ENCODE measurements at regions not wholly inside any gene's neighbourhood (a gene's known extent, or its start where the extent isn't known, plus 50 kb on each side); places are given as distances from the start of the nearest gene placed in this dataset.

DNA sequence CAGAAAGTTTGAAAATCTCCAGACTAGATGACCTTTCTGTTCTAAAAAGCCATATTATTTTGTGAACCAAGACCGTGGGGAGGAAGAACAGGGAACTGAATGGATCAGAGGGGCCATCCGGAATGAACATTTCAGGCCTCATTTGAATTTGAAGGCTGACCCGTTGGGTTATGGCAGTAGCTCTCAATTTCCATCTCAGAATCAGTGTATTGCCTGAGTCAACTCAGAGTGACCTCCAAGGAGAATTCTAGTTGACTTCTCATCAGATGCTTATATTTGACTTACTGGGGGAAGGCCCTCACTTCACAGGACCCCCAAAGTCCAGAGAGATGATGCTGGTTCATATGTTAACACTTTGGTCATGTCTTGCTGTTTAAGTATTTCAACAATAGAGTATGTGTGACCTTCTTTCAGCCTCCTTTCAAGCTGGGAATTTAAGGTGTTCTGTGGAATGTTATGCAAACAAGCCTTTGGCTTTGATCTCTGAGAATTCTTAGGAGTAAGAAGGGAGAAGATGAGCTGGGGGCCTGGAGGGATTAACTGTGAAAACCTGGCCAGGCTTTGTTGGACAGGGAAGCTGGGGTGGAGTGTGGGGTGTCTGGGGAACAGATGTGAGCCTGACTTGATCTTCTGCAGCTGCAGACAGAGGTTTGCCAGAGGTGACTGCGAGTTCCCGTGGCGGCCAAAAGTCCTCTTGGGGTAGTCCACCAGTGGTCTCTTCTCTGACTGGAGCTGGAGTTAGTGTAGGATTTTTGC is 111.2 kb upstream of the RGMA start:
- Histone ChIP-seq H3K4me2 (no peak overlapping the region), H3K4me3 (ENCODE audit: low read depth in 2 of 2, low read length in 1 of 2) (no peak overlapping the region), H3K27me3 (ENCODE audit: insufficient read depth) (no peaks in the 10 kb centered on the region), H3F3A (replicated peaks; ENCODE audit: insufficient read depth) (no peaks in the 10 kb centered on the region), H3K27ac (ENCODE audit: low read depth in 2 of 2, low read length in 1 of 2) (no peak overlapping the region), H2AFZ (ENCODE audit: low read depth) (no peak overlapping the region), H3K9ac (no peak overlapping the region), H4K20me1 (ENCODE audit: insufficient read depth) (no peaks in the 10 kb centered on the region), H3K9me2 (no peaks in the 10 kb centered on the region), H3K4me1 (ENCODE audit: control insufficient read depth in 1 of 2, insufficient read depth in 2 of 2, low read depth in 1 of 2, low read length in 1 of 2) (no peaks in the 10 kb centered on the region; a peak in 1 of 4 replicates), H3K79me2 (ENCODE audit: insufficient read depth) (no peaks in the 10 kb centered on the region), H3K36me3 (replicated peaks in 1 of 2; ENCODE audit: control insufficient read depth in 1 of 2, insufficient read depth in 2 of 2, low read length in 1 of 2) (no peaks in the 10 kb centered on the region), H3K9me3 (0 out of 2 replicates have a peak, but pooled peaks cover 6% of the 10 kb centered on the region)
- no peak for DNase-seq
- CTCF ChIA-PET: interaction anchor here (1.1 kb wide), 1 partner anchor 112 kb away, joined by 4 read pairs; no protein-coding TSS in a partner anchor
- TF ChIP-seq JUND (IDR thresholded peaks at IDR 0.05) (no peak), RFX5 (IDR thresholded peaks at IDR 0.05; ENCODE audit: low read length) (no peak), RAD21 (IDR thresholded peaks at IDR 0.05; ENCODE audit: low read length) (no peak), TEAD4 (IDR thresholded peaks at IDR 0.05; ENCODE audit: borderline replicate concordance, insufficient read depth) (no peak), ELF1 (IDR thresholded peaks at IDR 0.05) (no peak), RXRA (IDR thresholded peaks at IDR 0.05; ENCODE audit: borderline replicate concordance, low read depth) (no peak), FOXJ3 (CRISPR knock-in tag; IDR thresholded peaks at IDR 0.05) (no peak)
- TF ChIP-seq, protein P1, sequence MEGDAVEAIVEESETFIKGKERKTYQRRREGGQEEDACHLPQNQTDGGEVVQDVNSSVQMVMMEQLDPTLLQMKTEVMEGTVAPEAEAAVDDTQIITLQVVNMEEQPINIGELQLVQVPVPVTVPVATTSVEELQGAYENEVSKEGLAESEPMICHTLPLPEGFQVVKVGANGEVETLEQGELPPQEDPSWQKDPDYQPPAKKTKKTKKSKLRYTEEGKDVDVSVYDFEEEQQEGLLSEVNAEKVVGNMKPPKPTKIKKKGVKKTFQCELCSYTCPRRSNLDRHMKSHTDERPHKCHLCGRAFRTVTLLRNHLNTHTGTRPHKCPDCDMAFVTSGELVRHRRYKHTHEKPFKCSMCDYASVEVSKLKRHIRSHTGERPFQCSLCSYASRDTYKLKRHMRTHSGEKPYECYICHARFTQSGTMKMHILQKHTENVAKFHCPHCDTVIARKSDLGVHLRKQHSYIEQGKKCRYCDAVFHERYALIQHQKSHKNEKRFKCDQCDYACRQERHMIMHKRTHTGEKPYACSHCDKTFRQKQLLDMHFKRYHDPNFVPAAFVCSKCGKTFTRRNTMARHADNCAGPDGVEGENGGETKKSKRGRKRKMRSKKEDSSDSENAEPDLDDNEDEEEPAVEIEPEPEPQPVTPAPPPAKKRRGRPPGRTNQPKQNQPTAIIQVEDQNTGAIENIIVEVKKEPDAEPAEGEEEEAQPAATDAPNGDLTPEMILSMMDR (IDR thresholded peaks at IDR 0.05): no peak
- POLR2A ChIA-PET: no interaction called here
- WGBS (ENCODE audit: low lambda C conversion rate): 17% methylated on average over 6 of the region's 6 CpGs

DNA sequence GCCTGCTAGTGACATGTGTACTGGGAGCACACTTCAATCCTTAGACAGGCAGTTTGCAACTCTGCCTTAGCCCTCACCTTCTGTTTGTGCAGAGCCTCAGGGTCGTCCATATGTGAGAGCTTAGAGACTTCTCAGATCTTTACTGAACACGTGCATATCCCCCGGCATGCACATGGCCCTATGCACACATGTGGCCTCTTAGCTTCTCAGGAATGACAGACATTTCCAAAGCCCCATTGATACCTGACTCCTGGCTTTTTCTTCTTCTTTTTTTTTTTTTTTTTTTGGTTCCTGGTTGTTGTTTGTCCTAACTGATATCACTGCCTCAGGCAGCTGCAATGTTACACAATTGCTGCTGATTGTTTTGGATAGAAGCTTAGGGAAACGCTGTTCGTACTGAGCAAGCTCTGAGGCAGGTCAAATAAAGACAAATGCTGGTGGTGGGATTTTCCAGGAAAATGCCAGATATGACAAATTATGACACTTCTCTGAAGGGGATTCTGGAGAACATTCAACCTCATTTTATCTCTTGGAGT is 107.2 kb upstream of the RGMA start:
- Histone ChIP-seq H2AFZ (ENCODE audit: low read depth) (no peak overlapping the region), H3K4me3 (ENCODE audit: low read depth in 2 of 2, low read length in 1 of 2) (no peak overlapping the region), H3K9ac (no peak overlapping the region), H3F3A (replicated peaks; ENCODE audit: insufficient read depth) (no peaks in the 10 kb centered on the region), H3K9me2 (no peaks in the 10 kb centered on the region), H4K20me1 (ENCODE audit: insufficient read depth) (no peaks in the 10 kb centered on the region), H3K79me2 (ENCODE audit: insufficient read depth) (no peaks in the 10 kb centered on the region), H3K4me2 (no peak overlapping the region), H3K27me3 (ENCODE audit: insufficient read depth) (no peaks in the 10 kb centered on the region), H3K9me3 (0 out of 2 replicates have a peak, but pooled peaks cover 6% of the 10 kb centered on the region), H3K36me3 (replicated peaks in 1 of 2; ENCODE audit: control insufficient read depth in 1 of 2, insufficient read depth in 2 of 2, low read length in 1 of 2) (no peaks in the 10 kb centered on the region), H3K27ac (ENCODE audit: low read depth in 2 of 2, low read length in 1 of 2) (no peak overlapping the region), H3K4me1 (ENCODE audit: control insufficient read depth in 1 of 2, insufficient read depth in 2 of 2, low read depth in 1 of 2, low read length in 1 of 2) (no peaks in the 10 kb centered on the region; a peak in 1 of 4 replicates)
- no peak for TF ChIP-seq NFIC (IDR thresholded peaks at IDR 0.05; ENCODE audit: borderline replicate concordance)
- 16% methylated on average over 5 of the region's 5 CpGs for WGBS (ENCODE audit: low lambda C conversion rate)
- ChIA-PET POLR2A (no interaction called here), CTCF (no interaction called here)
- no peak for DNase-seq

DNA sequence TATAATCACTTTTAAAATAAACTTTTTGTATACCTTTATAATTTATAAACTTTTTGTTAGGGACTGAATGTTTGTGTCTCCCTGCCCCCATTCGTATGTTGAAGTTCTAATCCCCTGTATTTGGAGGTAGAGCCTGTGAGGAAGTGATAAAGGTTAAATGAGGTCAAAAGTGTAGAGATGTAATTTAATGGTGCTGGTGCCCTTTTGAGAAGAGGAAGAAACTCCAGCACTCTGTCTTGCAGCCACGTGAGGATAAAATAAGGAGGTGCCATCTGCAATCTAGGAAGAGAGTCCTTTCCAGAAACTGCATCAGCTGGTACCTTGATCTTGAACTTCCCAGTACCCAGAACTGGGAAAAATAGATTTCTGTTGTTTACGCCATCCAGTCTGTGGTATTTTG is 106.1 kb upstream of the RGMA start:
- Histone ChIP-seq H3K4me2 (no peak overlapping the region), H3K9me2 (no peaks in the 10 kb centered on the region), H3K9me3 (0 out of 2 replicates have a peak, but pooled peaks cover 6% of the 10 kb centered on the region), H3K4me1 (ENCODE audit: control insufficient read depth in 1 of 2, insufficient read depth in 2 of 2, low read depth in 1 of 2, low read length in 1 of 2) (no peaks in the 10 kb centered on the region; a peak in 1 of 4 replicates), H3K36me3 (replicated peaks in 1 of 2; ENCODE audit: control insufficient read depth in 1 of 2, insufficient read depth in 2 of 2, low read length in 1 of 2) (no peaks in the 10 kb centered on the region), H2AFZ (ENCODE audit: low read depth) (no peak overlapping the region), H3K27me3 (ENCODE audit: insufficient read depth) (no peaks in the 10 kb centered on the region), H3F3A (replicated peaks; ENCODE audit: insufficient read depth) (no peaks in the 10 kb centered on the region), H4K20me1 (ENCODE audit: insufficient read depth) (no peaks in the 10 kb centered on the region), H3K9ac (no peak overlapping the region), H3K27ac (ENCODE audit: low read depth in 2 of 2, low read length in 1 of 2) (no peak overlapping the region), H3K4me3 (ENCODE audit: low read depth in 2 of 2, low read length in 1 of 2) (no peak overlapping the region), H3K79me2 (ENCODE audit: insufficient read depth) (no peaks in the 10 kb centered on the region)
- no peak for DNase-seq
- 14% methylated on average over 3 of the region's 3 CpGs for WGBS (ENCODE audit: low lambda C conversion rate)
- ChIA-PET CTCF (no interaction called here), POLR2A (no interaction called here)
- TF ChIP-seq, protein P2, sequence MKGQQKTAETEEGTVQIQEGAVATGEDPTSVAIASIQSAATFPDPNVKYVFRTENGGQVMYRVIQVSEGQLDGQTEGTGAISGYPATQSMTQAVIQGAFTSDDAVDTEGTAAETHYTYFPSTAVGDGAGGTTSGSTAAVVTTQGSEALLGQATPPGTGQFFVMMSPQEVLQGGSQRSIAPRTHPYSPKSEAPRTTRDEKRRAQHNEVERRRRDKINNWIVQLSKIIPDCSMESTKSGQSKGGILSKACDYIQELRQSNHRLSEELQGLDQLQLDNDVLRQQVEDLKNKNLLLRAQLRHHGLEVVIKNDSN (IDR thresholded peaks at IDR 0.05; ENCODE audit: borderline replicate concordance, low read depth): no peak
- no peak for TF ChIP-seq SIN3A (IDR thresholded peaks at IDR 0.05; ENCODE audit: borderline replicate concordance, low read depth, low read length)
- no peak for TF ChIP-seq NRF1 (IDR thresholded peaks at IDR 0.05; ENCODE audit: low read depth, low read length)
- TF ChIP-seq RCOR1 (IDR thresholded peaks at IDR 0.05; ENCODE audit: low read length): no peak
- TF ChIP-seq, protein P3, sequence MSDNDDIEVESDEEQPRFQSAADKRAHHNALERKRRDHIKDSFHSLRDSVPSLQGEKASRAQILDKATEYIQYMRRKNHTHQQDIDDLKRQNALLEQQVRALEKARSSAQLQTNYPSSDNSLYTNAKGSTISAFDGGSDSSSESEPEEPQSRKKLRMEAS (IDR thresholded peaks at IDR 0.05; ENCODE audit: low read depth): no peak
- no peak for TF ChIP-seq TCF12 (IDR thresholded peaks at IDR 0.05)
- TF ChIP-seq FOSL2 (IDR thresholded peaks at IDR 0.05; ENCODE audit: borderline replicate concordance, low read depth): no peak
- TF ChIP-seq ELF1 (IDR thresholded peaks at IDR 0.05): no peak
- TF ChIP-seq, protein P4, sequence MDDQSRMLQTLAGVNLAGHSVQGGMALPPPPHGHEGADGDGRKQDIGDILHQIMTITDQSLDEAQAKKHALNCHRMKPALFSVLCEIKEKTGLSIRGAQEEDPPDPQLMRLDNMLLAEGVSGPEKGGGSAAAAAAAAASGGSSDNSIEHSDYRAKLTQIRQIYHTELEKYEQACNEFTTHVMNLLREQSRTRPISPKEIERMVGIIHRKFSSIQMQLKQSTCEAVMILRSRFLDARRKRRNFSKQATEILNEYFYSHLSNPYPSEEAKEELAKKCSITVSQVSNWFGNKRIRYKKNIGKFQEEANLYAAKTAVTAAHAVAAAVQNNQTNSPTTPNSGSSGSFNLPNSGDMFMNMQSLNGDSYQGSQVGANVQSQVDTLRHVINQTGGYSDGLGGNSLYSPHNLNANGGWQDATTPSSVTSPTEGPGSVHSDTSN (IDR thresholded peaks at IDR 0.05): no peak
- no peak for TF ChIP-seq GATA2 (CRISPR knock-in tag; IDR thresholded peaks at IDR 0.05)
- TF ChIP-seq CHD2 (IDR thresholded peaks at IDR 0.05; ENCODE audit: low read length, partially characterized antibody): no peak

Measured in SK-N-SH (cell line).